OCI-LY7 (cell line): ENCODE measurements at regions not wholly inside any gene's neighbourhood (a gene's known extent, or its start where the extent isn't known, plus 50 kb on each side); places are given as distances from the start of the nearest gene placed in this dataset.

ENCODE experiments used
- EZH2phosphoT487 ChIP-seq: fragments of 200-600 bp; sonication (generic); IDR thresholded peaks from 2 replicates; pipeline ENCODE4 v1.6.1; 2018; ENCODE audit warnings: low read depth, borderline replicate concordance, mild to moderate bottlenecking, mixed run types, antibody characterized with exemption, low read length, moderate library complexity, mixed read lengths
- TF ChIP-seq, protein P1 (sequence below): fragments of 200-600 bp; sonication (generic); conservative IDR thresholded peaks from 2 replicates; pipeline ENCODE4 v1.5.1; 2014; ENCODE audit warnings: mild to moderate bottlenecking, antibody characterized with exemption, low read length, moderate library complexity, mixed read lengths

DNA sequence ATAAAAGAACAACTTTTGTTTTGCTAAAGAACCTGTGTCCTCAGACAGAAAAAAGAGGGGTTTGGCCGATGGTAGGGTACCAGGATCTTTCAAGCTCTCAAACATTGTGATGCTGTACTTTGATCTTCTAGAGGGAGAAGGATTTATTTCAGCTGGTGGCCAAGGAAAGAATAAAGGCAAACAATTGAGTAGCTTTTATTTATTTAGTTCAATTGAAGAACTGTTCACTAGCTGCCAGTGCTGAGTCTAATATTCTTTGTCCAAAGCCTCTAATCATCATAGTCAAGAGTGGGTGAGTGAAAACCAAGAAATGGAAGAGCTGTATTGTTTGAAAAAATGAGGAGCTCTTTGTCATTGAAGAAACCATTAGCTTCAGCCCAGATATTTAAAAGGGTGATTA lies 138.4 kb downstream of the FAT3 start:
- TF ChIP-seq, protein P1, sequence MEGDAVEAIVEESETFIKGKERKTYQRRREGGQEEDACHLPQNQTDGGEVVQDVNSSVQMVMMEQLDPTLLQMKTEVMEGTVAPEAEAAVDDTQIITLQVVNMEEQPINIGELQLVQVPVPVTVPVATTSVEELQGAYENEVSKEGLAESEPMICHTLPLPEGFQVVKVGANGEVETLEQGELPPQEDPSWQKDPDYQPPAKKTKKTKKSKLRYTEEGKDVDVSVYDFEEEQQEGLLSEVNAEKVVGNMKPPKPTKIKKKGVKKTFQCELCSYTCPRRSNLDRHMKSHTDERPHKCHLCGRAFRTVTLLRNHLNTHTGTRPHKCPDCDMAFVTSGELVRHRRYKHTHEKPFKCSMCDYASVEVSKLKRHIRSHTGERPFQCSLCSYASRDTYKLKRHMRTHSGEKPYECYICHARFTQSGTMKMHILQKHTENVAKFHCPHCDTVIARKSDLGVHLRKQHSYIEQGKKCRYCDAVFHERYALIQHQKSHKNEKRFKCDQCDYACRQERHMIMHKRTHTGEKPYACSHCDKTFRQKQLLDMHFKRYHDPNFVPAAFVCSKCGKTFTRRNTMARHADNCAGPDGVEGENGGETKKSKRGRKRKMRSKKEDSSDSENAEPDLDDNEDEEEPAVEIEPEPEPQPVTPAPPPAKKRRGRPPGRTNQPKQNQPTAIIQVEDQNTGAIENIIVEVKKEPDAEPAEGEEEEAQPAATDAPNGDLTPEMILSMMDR, result no peak
- no peak for TF ChIP-seq EZH2phosphoT487
